Heart left ventricle (tissue), 13 donors: ENCODE measurements at regions not wholly inside any gene's neighbourhood (a gene's known extent, or its start where the extent isn't known, plus 50 kb on each side); places are given as distances from the start of the nearest gene placed in this dataset.

Experiments used
- POLR2A ChIP-seq, 2 donors: fragments of 450-650 bp; IDR thresholded peaks; one replicate each; pipeline ENCODE4 v1.6.1; 2017; ENCODE audit warnings: antibody characterized with exemption in 2 of 2, mild to moderate bottlenecking in 2 of 2, moderate library complexity in 2 of 2
- TF ChIP-seq, protein P1 (sequence below), 12 donors: fragments of 200-600 bp; sonication (generic) in 4 of 12; IDR thresholded peaks; one replicate each; pipeline versions ENCODE4 v1.5.0 to v1.8.0; 2018 to 2022; ENCODE audit warnings: antibody characterized with exemption in 12 of 12, mild to moderate bottlenecking in 5 of 12
- donor health status: ischemic (EF 13 %, LVEDD 7.1; RV severe dilation, severe dysfunction).
- donor health status: DM: no; HTN: yes; CAD: no.
- donor health status: DM: no; HTN: no; CAD: no.
- donor health status: ischemic (EF 25% LVEDD 6.9; RV normal size, moderate dysfunction).
- donor health status: ischemic (EF 25% LVEDD 5.7; RV mildly dilated, moderate dysfunction).
- donor health status: ischemic (EF 35%, LVEDD 5.7; RV mildly dilated, moderate dysfunction).
- donor health status: nonischemic (EF 11% LVEDD 7.7; RV severe dilation, severe dysfunction).
- donor health status: DM: yes; HTN: yes; CAD: no.
- donor health status: PGD.
- donor health status: ischemic (EF 29% LVEDD 5.4; RV normal size, mild dysfunction).
- donor health status: nonischemic (EF 23%, LVEDD 6.1; RV moderate dilation, normal function).

DNA sequence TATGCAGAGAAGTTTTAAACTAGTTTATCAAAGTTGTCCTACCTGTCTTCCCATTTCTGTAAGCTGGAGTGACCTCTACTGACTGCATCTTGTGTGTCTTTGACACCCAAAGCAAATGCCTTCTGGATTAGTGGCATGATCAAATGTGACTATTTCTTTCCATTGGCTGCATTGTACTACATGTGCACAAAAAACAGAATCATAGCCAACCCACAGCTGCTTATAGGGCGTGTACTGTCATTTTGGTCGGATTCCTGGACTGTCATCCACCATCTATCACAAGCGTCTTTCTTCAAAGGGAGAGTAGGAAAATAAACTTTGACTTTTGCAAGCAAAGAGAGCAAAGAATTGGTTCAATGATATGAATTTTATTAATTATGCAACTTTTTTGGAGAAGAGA, 310.6 kb downstream of the MAP2K6 start:
- TF ChIP-seq, protein P1, sequence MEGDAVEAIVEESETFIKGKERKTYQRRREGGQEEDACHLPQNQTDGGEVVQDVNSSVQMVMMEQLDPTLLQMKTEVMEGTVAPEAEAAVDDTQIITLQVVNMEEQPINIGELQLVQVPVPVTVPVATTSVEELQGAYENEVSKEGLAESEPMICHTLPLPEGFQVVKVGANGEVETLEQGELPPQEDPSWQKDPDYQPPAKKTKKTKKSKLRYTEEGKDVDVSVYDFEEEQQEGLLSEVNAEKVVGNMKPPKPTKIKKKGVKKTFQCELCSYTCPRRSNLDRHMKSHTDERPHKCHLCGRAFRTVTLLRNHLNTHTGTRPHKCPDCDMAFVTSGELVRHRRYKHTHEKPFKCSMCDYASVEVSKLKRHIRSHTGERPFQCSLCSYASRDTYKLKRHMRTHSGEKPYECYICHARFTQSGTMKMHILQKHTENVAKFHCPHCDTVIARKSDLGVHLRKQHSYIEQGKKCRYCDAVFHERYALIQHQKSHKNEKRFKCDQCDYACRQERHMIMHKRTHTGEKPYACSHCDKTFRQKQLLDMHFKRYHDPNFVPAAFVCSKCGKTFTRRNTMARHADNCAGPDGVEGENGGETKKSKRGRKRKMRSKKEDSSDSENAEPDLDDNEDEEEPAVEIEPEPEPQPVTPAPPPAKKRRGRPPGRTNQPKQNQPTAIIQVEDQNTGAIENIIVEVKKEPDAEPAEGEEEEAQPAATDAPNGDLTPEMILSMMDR (IDR thresholded peaks at IDR 0.05) = no peak
- TF ChIP-seq POLR2A (IDR thresholded peaks at IDR 0.05) = no peak
